ENCODE measurements at regions not wholly inside any gene's neighbourhood (a gene's known extent, or its start where the extent isn't known, plus 50 kb on each side); places are given as distances from the start of the nearest gene placed in this dataset.

DNA sequence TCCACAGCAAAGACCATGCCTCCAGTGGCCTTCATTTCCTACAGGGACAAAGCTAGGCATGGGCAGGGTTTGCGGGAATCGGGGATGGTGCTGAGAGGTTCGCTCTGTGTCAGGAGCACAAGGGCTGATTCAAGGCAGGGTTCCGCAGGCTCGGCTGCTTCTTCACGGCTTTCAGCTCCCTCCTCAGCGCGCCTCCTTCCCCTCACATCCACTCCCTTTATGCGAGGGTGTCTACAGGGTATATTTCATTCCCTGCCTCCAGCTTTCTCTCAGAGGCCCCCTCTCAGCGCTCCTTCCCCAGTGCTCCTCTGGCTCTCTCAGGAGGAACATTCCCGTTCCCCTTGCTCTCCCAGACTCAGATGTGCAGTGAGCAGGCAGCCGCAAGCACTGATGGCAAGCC lies 78.7 kb upstream of the ASB18 start:
- Histone ChIP-seq H3K79me2 (ENCODE audit: control insufficient read depth, insufficient read depth, low read length) (no peaks in the 10 kb centered on the region), H2AFZ (ENCODE audit: control insufficient read depth, low read depth, low read length) (no peak overlapping the region), H3K9ac (ENCODE audit: control insufficient read depth, insufficient read depth, low read length) (no peak overlapping the region), H3K4me2 (ENCODE audit: control insufficient read depth, insufficient read depth) (no peak overlapping the region), H3K4me1 (ENCODE audit: control insufficient read depth, insufficient read depth, low read length) (no peaks in the 10 kb centered on the region), H3K36me3 (ENCODE audit: control insufficient read depth in 2 of 2, insufficient read depth in 2 of 2, low read length in 1 of 2) (no peaks in the 10 kb centered on the region), H4K20me1 (ENCODE audit: control insufficient read depth, insufficient read depth) (no peaks in the 10 kb centered on the region), H3K9me3 (replicated peaks; ENCODE audit: control insufficient read depth, insufficient read depth, low read length) (no peaks in the 10 kb centered on the region), H3K27ac (ENCODE audit: control insufficient read depth, insufficient read depth) (no peak overlapping the region), H3K27me3 (replicated peaks in 1 of 2; ENCODE audit: control insufficient read depth in 2 of 2, insufficient read depth in 2 of 2, low read length in 1 of 2) (peaks cover 0 to 4% of the 10 kb centered on the region in 2 experiments; a peak in 2 of 4 replicates), H3K4me3 (no peak overlapping the region)
- intact Hi-C loops (cut with micrococcal nuclease; ENCODE audit: unreplicated experiment) (loop anchor here (1.0 kb wide), 1 partner anchor 729 kb away; no protein-coding TSS in a partner anchor), in situ Hi-C loops (cut with MboI) (no loop called here)
- TF ChIP-seq SMC3 (IDR thresholded peaks at IDR 0.05; ENCODE audit: borderline replicate concordance, low read length) (no peak), NR2C2 (IDR thresholded peaks at IDR 0.05; ENCODE audit: borderline replicate concordance, control insufficient read depth, insufficient read length, low read depth) (no peak), SUZ12 (IDR thresholded peaks at IDR 0.05; ENCODE audit: unreplicated experiment) (no peak), CREB1 (IDR thresholded peaks at IDR 0.05; ENCODE audit: low read depth) (no peak), MEF2A (IDR thresholded peaks at IDR 0.05; ENCODE audit: insufficient read depth, low read depth, low read length) (no peak), SPI1 (IDR thresholded peaks at IDR 0.05; ENCODE audit: borderline replicate concordance, insufficient read depth, low read depth, low read length) (no peak)
- WGBS (ENCODE audit: insufficient coverage, insufficient replicate concordance, low lambda C conversion rate, missing lambda C conversion rate), result 46% methylated on average over 12 of the region's 12 CpGs
- ChIA-PET CTCF (interaction anchor here (1.2 to 1.7 kb wide), 3 partner anchors 227 to 732 kb away, joined by 3 to 8 read pairs (median 4); partner anchors contain the start of gene ACKR3), SMC1A (ENCODE audit: uncharacterized antibody, unreplicated experiment) (interaction anchor here (0.7 to 1.4 kb wide), 2 partner anchors 227 to 716 kb away, joined by 3 read pairs; partner anchors contain the start of gene ACKR3), RAD21 (ENCODE audit: unreplicated experiment) (interaction anchor here (0.8 kb wide), 1 partner anchor 719 kb away, joined by 3 read pairs; no protein-coding TSS in a partner anchor), POLR2A (no interaction called here)
- no TSS peak for BruUV-seq (replicated peaks)
- FAIRE-seq (no peak), DNase-seq (ENCODE audit: low read depth, low spot score) (no peak), ATAC-seq (no peak)
